ENCODE measurements at regions not wholly inside any gene's neighbourhood (a gene's known extent, or its start where the extent isn't known, plus 50 kb on each side); places are given as distances from the start of the nearest gene placed in this dataset.
"Not testable (repeated sequence)": the region's sequence is repeated elsewhere in the genome, so short reads cannot be mapped to it uniquely, and the experiment has no call there.

DNA sequence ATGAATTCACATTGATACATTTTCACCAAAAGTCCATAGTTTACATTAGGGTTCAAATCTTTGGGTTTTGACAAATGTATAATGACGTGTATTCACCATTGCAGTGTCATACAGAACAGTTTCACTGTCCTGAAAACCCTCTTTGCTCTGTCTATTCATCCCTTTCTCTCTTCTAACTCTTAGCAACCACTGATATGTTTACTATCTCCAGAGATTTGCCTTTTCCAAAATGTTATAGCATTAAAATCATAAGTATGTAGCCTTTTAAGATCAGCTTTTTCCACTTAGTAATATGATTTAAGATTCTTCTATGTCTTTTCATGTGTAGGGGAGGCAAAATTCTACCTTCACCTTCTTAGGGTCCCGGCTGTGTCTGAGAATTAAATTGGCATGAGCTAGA is 203.8 kb downstream of the TPRG1 start:
- Mint-ChIP-seq H3K27me3 (peaks cover 0 to 2% of the 10 kb centered on the region in 2 donors), H3K4me3 (no peak overlapping the region), H3K4me1 (peaks cover 5 to 15% (median 9%) of the 10 kb centered on the region in 3 donors), H3K9me3 (peaks cover 2 to 8% (median 5%) of the 10 kb centered on the region in 5 donors), H3K27ac (no peak overlapping the region), H3K36me3 (peaks cover 0 to 13% (median 4%) of the 10 kb centered on the region in 3 donors)
- Histone ChIP-seq H3K4me1 (ENCODE audit: insufficient read depth, low read length) (no peaks in the 10 kb centered on the region), H3K4me3 (ENCODE audit: low read length) (no peak overlapping the region), H3K9me3 (ENCODE audit: low read length) (no peaks in the 10 kb centered on the region), H3K27me3 (ENCODE audit: insufficient read depth, low read length, poor library complexity, severe bottlenecking) (no peaks in the 10 kb centered on the region), H3K27ac (ENCODE audit: low read depth, low read length) (no peak overlapping the region), H3K36me3 (ENCODE audit: insufficient read depth, low read length) (no peaks in the 10 kb centered on the region)
- CTCF ChIA-PET: no interaction called here
- no peak for DNase-seq
- POLR2A ChIA-PET: no interaction called here

DNA sequence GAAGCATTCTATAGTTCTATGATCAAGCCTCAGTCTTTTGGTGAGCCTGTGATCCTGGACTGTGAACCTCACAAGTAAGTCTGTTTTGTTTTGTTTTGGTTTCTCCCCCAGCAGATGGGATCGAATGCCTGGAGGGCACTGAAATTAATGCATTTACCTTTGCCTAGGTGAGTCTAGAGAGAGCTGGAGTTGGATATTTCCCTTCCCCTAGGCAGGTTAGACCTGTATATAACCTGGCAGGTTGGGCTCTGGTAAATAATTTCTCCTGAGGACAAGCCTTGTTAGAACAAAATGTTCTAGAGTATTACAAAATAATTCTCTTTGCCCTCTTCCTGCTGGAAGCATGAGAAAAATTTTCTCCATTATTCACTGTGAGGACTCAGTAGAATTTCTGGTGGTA is 211.9 kb downstream of the TPRG1 start:
- H3K9me3 ChIP-seq (ENCODE audit: low read length): no peaks in the 10 kb centered on the region
- peaks cover under 1 to 11% (median 3%) of the 10 kb centered on the region in 5 donors for H3K9me3 Mint-ChIP-seq
- peaks cover 0 to 1% of the 10 kb centered on the region in 2 donors for H3K27me3 Mint-ChIP-seq
- no peaks in the 10 kb centered on the region for H3K4me1 ChIP-seq (ENCODE audit: insufficient read depth, low read length)
- H3K27ac ChIP-seq (ENCODE audit: low read depth, low read length): no peak overlapping the region
- H3K36me3 ChIP-seq (ENCODE audit: insufficient read depth, low read length): no peaks in the 10 kb centered on the region
- H3K27ac Mint-ChIP-seq: no peak overlapping the region
- ChIA-PET CTCF (interaction anchor here (0.9 kb wide), 1 partner anchor 10 kb away, joined by 3 read pairs; no protein-coding TSS in a partner anchor), POLR2A (no interaction called here)
- no peaks in the 10 kb centered on the region for H3K4me1 Mint-ChIP-seq
- DNase-seq: no peak
- H3K36me3 Mint-ChIP-seq: peaks cover 0 to 8% (median 0%) of the 10 kb centered on the region in 3 donors
- H3K27me3 ChIP-seq (ENCODE audit: insufficient read depth, low read length, poor library complexity, severe bottlenecking): no peaks in the 10 kb centered on the region
- no peak overlapping the region for H3K4me3 Mint-ChIP-seq
- H3K4me3 ChIP-seq (ENCODE audit: low read length): no peak overlapping the region

GRCh38 chr3:189385880-189386279 is 214.1 kb downstream of the TPRG1 start:
- H3K4me1 ChIP-seq (ENCODE audit: insufficient read depth, low read length); H3K27me3 Mint-ChIP-seq; H3K36me3 ChIP-seq (ENCODE audit: insufficient read depth, low read length); H3K4me1 Mint-ChIP-seq; H3K27me3 ChIP-seq (ENCODE audit: insufficient read depth, low read length, poor library complexity, severe bottlenecking); H3K4me3 Mint-ChIP-seq; H3K4me3 ChIP-seq (ENCODE audit: low read length); POLR2A ChIA-PET; H3K36me3 Mint-ChIP-seq; H3K9me3 ChIP-seq (ENCODE audit: low read length); CTCF ChIA-PET; DNase-seq; H3K9me3 Mint-ChIP-seq; H3K27ac ChIP-seq (ENCODE audit: low read depth, low read length); H3K27ac Mint-ChIP-seq: not testable (repeated sequence)

DNA sequence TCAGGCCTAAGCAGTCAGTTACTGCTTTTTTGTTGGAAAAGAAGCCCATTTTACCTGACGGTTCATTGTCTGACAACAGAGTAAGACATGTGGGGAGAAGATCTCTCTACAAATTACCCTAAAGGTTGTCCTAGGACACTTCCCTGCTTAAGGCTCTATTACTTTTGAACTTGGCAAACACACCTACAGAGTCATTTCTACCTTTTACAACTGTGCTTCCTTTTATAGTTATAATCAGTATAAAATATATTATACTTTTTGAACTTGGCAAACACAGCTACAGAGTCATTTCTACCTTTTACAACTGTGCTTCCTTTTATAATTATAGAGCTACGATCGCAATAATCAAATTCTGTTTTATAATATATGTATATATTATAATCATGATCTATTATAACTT is 215.0 kb downstream of the TPRG1 start:
- no peaks in the 10 kb centered on the region for H3K27me3 Mint-ChIP-seq
- no peak overlapping the region for H3K27ac ChIP-seq (ENCODE audit: low read depth, low read length)
- peaks cover 0 to 7% (median 0%) of the 10 kb centered on the region in 3 donors for H3K36me3 Mint-ChIP-seq
- no peak overlapping the region for H3K4me3 Mint-ChIP-seq
- CTCF ChIA-PET: no interaction called here
- POLR2A ChIA-PET: no interaction called here
- no peak overlapping the region for H3K4me3 ChIP-seq (ENCODE audit: low read length)
- H3K36me3 ChIP-seq (ENCODE audit: insufficient read depth, low read length): no peaks in the 10 kb centered on the region
- H3K27ac Mint-ChIP-seq: no peak overlapping the region
- peaks cover 0 to 3% (median 0%) of the 10 kb centered on the region in 3 donors for H3K4me1 Mint-ChIP-seq
- no peaks in the 10 kb centered on the region for H3K27me3 ChIP-seq (ENCODE audit: insufficient read depth, low read length, poor library complexity, severe bottlenecking)
- H3K9me3 ChIP-seq (ENCODE audit: low read length): no peaks in the 10 kb centered on the region
- H3K4me1 ChIP-seq (ENCODE audit: insufficient read depth, low read length): no peaks in the 10 kb centered on the region
- no peak for DNase-seq
- peaks cover 0 to 9% (median 0%) of the 10 kb centered on the region in 5 donors for H3K9me3 Mint-ChIP-seq

- H3K4me3 Mint-ChIP-seq: no peak overlapping the region
- H3K36me3 Mint-ChIP-seq: peaks cover 0 to 3% (median 0%) of the 10 kb centered on the region in 3 donors
- H3K9me3 ChIP-seq (ENCODE audit: low read length): no peaks in the 10 kb centered on the region
- H3K9me3 Mint-ChIP-seq: no peaks in the 10 kb centered on the region
- no peaks in the 10 kb centered on the region for H3K27me3 Mint-ChIP-seq
- no peak overlapping the region for H3K4me3 ChIP-seq (ENCODE audit: low read length)
- ChIA-PET POLR2A (no interaction called here), CTCF (no interaction called here)
- H3K4me1 Mint-ChIP-seq: peaks cover 2 to 6% (median 5%) of the 10 kb centered on the region in 3 donors
- H3K27ac Mint-ChIP-seq: no peak overlapping the region
- DNase-seq: no peak
- H3K4me1 ChIP-seq (ENCODE audit: insufficient read depth, low read length): no peaks in the 10 kb centered on the region
- no peaks in the 10 kb centered on the region for H3K27me3 ChIP-seq (ENCODE audit: insufficient read depth, low read length, poor library complexity, severe bottlenecking)
- no peaks in the 10 kb centered on the region for H3K36me3 ChIP-seq (ENCODE audit: insufficient read depth, low read length)
- H3K27ac ChIP-seq (ENCODE audit: low read depth, low read length): no peak overlapping the region
These were observed 217.6 kb downstream of the TPRG1 start for GRCh38 chr3:189389346-189389745.

- Mint-ChIP-seq H3K27ac (no peak overlapping the region), H3K9me3 (no peaks in the 10 kb centered on the region), H3K36me3 (peaks cover 0 to 3% (median 2%) of the 10 kb centered on the region in 3 donors), H3K27me3 (no peaks in the 10 kb centered on the region), H3K4me3 (no peak overlapping the region), H3K4me1 (peaks cover 10 to 21% (median 19%) of the 10 kb centered on the region in 3 donors)
- ChIA-PET CTCF (no interaction called here), POLR2A (no interaction called here)
- Histone ChIP-seq H3K27me3 (ENCODE audit: insufficient read depth, low read length, poor library complexity, severe bottlenecking) (no peaks in the 10 kb centered on the region), H3K4me3 (ENCODE audit: low read length) (no peak overlapping the region), H3K9me3 (ENCODE audit: low read length) (no peaks in the 10 kb centered on the region), H3K4me1 (ENCODE audit: insufficient read depth, low read length) (no peaks in the 10 kb centered on the region), H3K27ac (ENCODE audit: low read depth, low read length) (no peak overlapping the region), H3K36me3 (ENCODE audit: insufficient read depth, low read length) (no peaks in the 10 kb centered on the region)
- no peak for DNase-seq
These were observed 221.8 kb downstream of the TPRG1 start for GRCh38 chr3:189393598-189393997.

DNA sequence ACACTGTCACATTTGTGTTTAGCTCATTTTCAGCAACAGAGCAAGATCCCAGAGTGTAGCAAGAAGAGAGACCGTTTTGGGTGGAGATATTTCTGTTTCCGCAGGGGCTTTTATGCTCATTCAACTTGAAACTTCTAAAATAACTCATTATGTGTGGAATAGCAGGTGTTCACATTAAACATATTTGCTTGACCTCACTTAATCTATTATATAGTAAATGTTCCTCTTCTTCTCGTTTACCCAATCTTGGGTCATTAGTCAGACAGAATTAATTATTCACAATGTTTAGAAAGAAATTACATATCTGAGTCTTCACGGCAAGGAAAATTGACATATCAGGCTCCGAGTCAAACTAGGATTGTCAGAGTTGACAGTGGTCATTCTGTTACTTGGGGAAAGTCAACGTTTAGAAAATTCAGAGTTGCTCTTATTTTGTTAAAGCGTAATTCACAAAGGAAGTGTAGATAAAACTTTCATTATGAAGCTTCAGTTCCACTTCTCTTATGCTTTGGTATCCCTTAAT is 222.9 kb downstream of the TPRG1 start:
- Histone ChIP-seq H3K4me1 (ENCODE audit: insufficient read depth, low read length) (no peaks in the 10 kb centered on the region), H3K27me3 (ENCODE audit: insufficient read depth, low read length, poor library complexity, severe bottlenecking) (no peaks in the 10 kb centered on the region), H3K9me3 (ENCODE audit: low read length) (no peaks in the 10 kb centered on the region), H3K27ac (ENCODE audit: low read depth, low read length) (no peak overlapping the region), H3K36me3 (ENCODE audit: insufficient read depth, low read length) (no peaks in the 10 kb centered on the region), H3K4me3 (ENCODE audit: low read length) (no peak overlapping the region)
- no peak for DNase-seq
- Mint-ChIP-seq H3K4me3 (peak overlapping the region in 3 of 7 donors; percentile 8 to 26 (median 10)), H3K27me3 (no peaks in the 10 kb centered on the region), H3K4me1 (peaks cover 10 to 21% (median 16%) of the 10 kb centered on the region in 3 donors), H3K36me3 (peaks cover 0 to 4% (median 3%) of the 10 kb centered on the region in 3 donors), H3K27ac (peak overlapping the region in 2 of 8 donors; percentile 7 to 14), H3K9me3 (no peaks in the 10 kb centered on the region)
- POLR2A ChIA-PET: no interaction called here
- CTCF ChIA-PET: no interaction called here

GRCh38 chr3:189395825-189396224 is 224.1 kb downstream of the TPRG1 start:
- no peak overlapping the region for H3K27ac Mint-ChIP-seq
- no peaks in the 10 kb centered on the region for H3K9me3 ChIP-seq (ENCODE audit: low read length)
- no peaks in the 10 kb centered on the region for H3K4me1 ChIP-seq (ENCODE audit: insufficient read depth, low read length)
- H3K27ac ChIP-seq (ENCODE audit: low read depth, low read length): no peak overlapping the region
- H3K27me3 Mint-ChIP-seq: no peaks in the 10 kb centered on the region
- H3K4me3 Mint-ChIP-seq: no peak overlapping the region
- no peaks in the 10 kb centered on the region for H3K27me3 ChIP-seq (ENCODE audit: insufficient read depth, low read length, poor library complexity, severe bottlenecking)
- H3K36me3 ChIP-seq (ENCODE audit: insufficient read depth, low read length): no peaks in the 10 kb centered on the region
- POLR2A ChIA-PET: no interaction called here
- CTCF ChIA-PET: no interaction called here
- DNase-seq: no peak
- H3K9me3 Mint-ChIP-seq: no peaks in the 10 kb centered on the region
- peaks cover 10 to 21% (median 16%) of the 10 kb centered on the region in 3 donors for H3K4me1 Mint-ChIP-seq
- peaks cover 0 to 4% (median 3%) of the 10 kb centered on the region in 3 donors for H3K36me3 Mint-ChIP-seq
- H3K4me3 ChIP-seq (ENCODE audit: low read length): no peak overlapping the region

Measured in CD8-positive, alpha-beta memory T cell (primary cell).